IMR-90 (cell line): ENCODE measurements at regions not wholly inside any gene's neighbourhood (a gene's known extent, or its start where the extent isn't known, plus 50 kb on each side); places are given as distances from the start of the nearest gene placed in this dataset.

Experiments used
- ATAC-seq: fragments of 200-7000 bp; cut with Tn5 transposase; 2 replicates; pipeline ENCODE4 v1.9.1; 2020; ENCODE audit warnings: low read depth, mild to moderate bottlenecking, moderate library complexity
- BruUV-seq: library from RNA; stranded (reverse); fragments of 400-500 nt; replicated peaks from 2 replicates; lab custom pipeline; 2021; lab: Mats Ljungman, UMichigan
- CTCF ChIA-PET: fragments of 300-600 bp; formaldehyde crosslinking; extraction: SDS; loops from one replicate; lab custom pipeline; 2021; ENCODE audit warnings: antibody characterized with exemption; lab: Yijun Ruan, JAX
- POLR2A ChIA-PET: fragments of 300-600 bp; sonication (Branson Sonifier 250); formaldehyde crosslinking; loops from one replicate; lab custom pipeline; 2022; ENCODE audit warnings: antibody characterized with exemption; ENCODE audit not compliant: unreplicated experiment; lab: Charles Lee
- DNase-seq: peaks from one replicate; pipeline ENCODE4 v3.0.0; 2013
- H2AFZ ChIP-seq: replicated peaks from 2 replicates; pipeline ENCODE3; 2013; ENCODE audit warnings: low read length, mild to moderate bottlenecking; ENCODE audit not compliant: poor library complexity
- H2AK5ac ChIP-seq: 2 replicates; pipeline ENCODE4 v1.6.1; 2013; ENCODE audit warnings: low read depth, low read length, inconsistent platforms
- H2AK9ac ChIP-seq: replicated peaks from 2 replicates; pipeline ENCODE3; 2013; ENCODE audit warnings: mild to moderate bottlenecking, low read depth, low read length, moderate library complexity; ENCODE audit not compliant: poor library complexity
- H2BK120ac ChIP-seq: 2 replicates; pipeline ENCODE4 v1.6.1; 2013; ENCODE audit warnings: low read depth, low read length, inconsistent platforms
- H2BK15ac ChIP-seq: 3 replicates; pipeline ENCODE4 v1.6.1; 2013; ENCODE audit warnings: low read depth, low read length, inconsistent platforms
- H2BK20ac ChIP-seq: 2 replicates; pipeline ENCODE4 v1.6.1; 2013; ENCODE audit warnings: low read depth, mild to moderate bottlenecking, inconsistent platforms, low read length, moderate library complexity
- H2BK5ac ChIP-seq: 2 replicates; pipeline ENCODE4 v1.6.1; 2013; ENCODE audit warnings: mild to moderate bottlenecking, low read depth, low read length, inconsistent platforms; ENCODE audit not compliant: poor library complexity, severe bottlenecking
- H3K14ac ChIP-seq: replicated peaks from 2 replicates; pipeline ENCODE4 v1.6.1; 2013; ENCODE audit warnings: low read depth, low read length, inconsistent platforms
- H3K18ac ChIP-seq: 2 replicates; pipeline ENCODE4 v1.6.1; 2013; ENCODE audit warnings: low read depth, low read length, control low read depth
- H3K23ac ChIP-seq: 2 replicates; pipeline ENCODE4 v1.6.1; 2013; ENCODE audit warnings: low read depth, low read length, inconsistent platforms
- H3K27ac ChIP-seq: 2 replicates; pipeline ENCODE4 v1.5.1; 2013; ENCODE audit warnings: mild to moderate bottlenecking, control low read depth, low read length; ENCODE audit not compliant: insufficient read depth
- H3K27me3 ChIP-seq: 2 replicates; pipeline ENCODE4 v1.6.1; 2013; ENCODE audit warnings: low read length; ENCODE audit not compliant: control insufficient read depth, insufficient read depth
- H3K36me3 ChIP-seq: 2 replicates; pipeline ENCODE4 v1.6.1; 2013; ENCODE audit warnings: low read length, mixed read lengths; ENCODE audit not compliant: control insufficient read depth, insufficient read depth
- H3K4ac ChIP-seq: 2 replicates; pipeline ENCODE4 v1.6.1; 2013; ENCODE audit warnings: low read depth, low read length, inconsistent platforms
- H3K4me1 ChIP-seq: 2 replicates; pipeline ENCODE4 v1.6.1; 2013; ENCODE audit warnings: low read length, mixed read lengths; ENCODE audit not compliant: control insufficient read depth, insufficient read depth
- H3K4me2 ChIP-seq: 2 replicates; pipeline ENCODE4 v1.6.1; 2013; ENCODE audit warnings: low read depth, mild to moderate bottlenecking, control low read depth, low read length, moderate library complexity
- H3K4me3 ChIP-seq: 2 replicates; pipeline ENCODE4 v1.5.1; 2013; ENCODE audit warnings: low read depth, mild to moderate bottlenecking, control low read depth, low read length, moderate library complexity; ENCODE audit not compliant: insufficient read depth
- H3K56ac ChIP-seq: 2 replicates; pipeline ENCODE4 v1.6.1; 2013; ENCODE audit warnings: low read length, inconsistent platforms; ENCODE audit not compliant: insufficient read depth; ENCODE audit errors: extremely low read depth
- H3K79me1 ChIP-seq, 2 experiments: 2 replicates each; pipeline ENCODE4 v1.6.1; 2013; ENCODE audit warnings: low read length in 2 of 2, inconsistent platforms in 1 of 2, low read depth in 1 of 2
- H3K9ac ChIP-seq: 2 replicates; pipeline ENCODE4 v1.6.1; 2013; ENCODE audit warnings: low read depth, low read length, control low read depth
- H3K9me1 ChIP-seq: 2 replicates; pipeline ENCODE4 v1.6.1; 2013; ENCODE audit warnings: low read length, inconsistent platforms; ENCODE audit not compliant: insufficient read depth
- H3K9me3 ChIP-seq: 2 replicates; pipeline ENCODE4 v1.6.1; 2013; ENCODE audit warnings: low read length; ENCODE audit not compliant: control insufficient read depth, insufficient read depth
- H4K20me1 ChIP-seq: 2 replicates; pipeline ENCODE4 v1.6.1; 2013; ENCODE audit warnings: low read length, inconsistent platforms; ENCODE audit not compliant: insufficient read depth
- H4K5ac ChIP-seq: 2 replicates; pipeline ENCODE4 v1.6.1; 2013; ENCODE audit warnings: mild to moderate bottlenecking, low read depth, low read length, control low read depth
- H4K8ac ChIP-seq, 2 experiments: 2 replicates each; pipeline ENCODE4 v1.6.1; 2013; ENCODE audit warnings: low read depth in 2 of 2, low read length in 2 of 2, control low read depth in 1 of 2, inconsistent platforms in 1 of 2
- H4K91ac ChIP-seq: 2 replicates; pipeline ENCODE4 v1.6.1; 2013; ENCODE audit warnings: low read depth, low read length, inconsistent platforms; ENCODE audit not compliant: insufficient read depth
- BHLHE40 ChIP-seq: fragments of 150-350 bp; IDR thresholded peaks from 2 replicates; pipeline ENCODE4 v1.6.1; 2016; ENCODE audit warnings: mild to moderate bottlenecking, low read depth, low read length
- CEBPB ChIP-seq: IDR thresholded peaks from 2 replicates; pipeline ENCODE4 v1.6.1; 2012; ENCODE audit warnings: low read depth, low read length, improper control_type of control experiment
- CHD1 ChIP-seq: IDR thresholded peaks from 2 replicates; pipeline ENCODE4 v1.6.1; 2012; ENCODE audit warnings: low read depth, low read length, improper control_type of control experiment
- ELK1 ChIP-seq: fragments of 150-350 bp; IDR thresholded peaks from 2 replicates; pipeline ENCODE4 v1.6.1; 2016; ENCODE audit warnings: low read depth, mild to moderate bottlenecking, low read length, moderate library complexity, borderline replicate concordance
- FOS ChIP-seq: fragments of 150-350 bp; IDR thresholded peaks from 2 replicates; pipeline ENCODE4 v1.6.1; 2016; ENCODE audit warnings: low read depth, low read length
- MAFK ChIP-seq: IDR thresholded peaks from 2 replicates; pipeline ENCODE4 v1.6.1; 2012; ENCODE audit warnings: low read depth, low read length, improper control_type of control experiment
- MAZ ChIP-seq: IDR thresholded peaks from 2 replicates; pipeline ENCODE4 v1.6.1; 2012; ENCODE audit warnings: low read depth, mild to moderate bottlenecking, low read length, improper control_type of control experiment, moderate library complexity, borderline replicate concordance
- MXI1 ChIP-seq: IDR thresholded peaks from 2 replicates; pipeline ENCODE4 v1.6.1; 2012; ENCODE audit warnings: low read depth, mild to moderate bottlenecking, low read length, moderate library complexity, borderline replicate concordance
- NFE2L2 ChIP-seq: fragments of 150-350 bp; IDR thresholded peaks from 2 replicates; pipeline ENCODE4 v1.6.1; 2016; ENCODE audit warnings: low read depth, mild to moderate bottlenecking, low read length
- POLR2A ChIP-seq: IDR thresholded peaks from 2 replicates; pipeline ENCODE4 v1.6.1; 2012; ENCODE audit warnings: mild to moderate bottlenecking, low read depth, low read length
- RAD21 ChIP-seq: IDR thresholded peaks from 2 replicates; pipeline ENCODE4 v1.6.1; 2012; ENCODE audit warnings: low read length, improper control_type of control experiment
- RCOR1 ChIP-seq: IDR thresholded peaks from 2 replicates; pipeline ENCODE4 v1.6.1; 2012; ENCODE audit warnings: mild to moderate bottlenecking, low read length, improper control_type of control experiment; ENCODE audit not compliant: insufficient replicate concordance
- RFX5 ChIP-seq: IDR thresholded peaks from 2 replicates; pipeline ENCODE4 v1.8.0; 2012; ENCODE audit warnings: low read depth, mild to moderate bottlenecking, low read length, moderate library complexity
- SMC3 ChIP-seq: fragments of 150-350 bp; IDR thresholded peaks from 2 replicates; pipeline ENCODE4 v1.6.1; 2016; ENCODE audit warnings: low read depth, mild to moderate bottlenecking, antibody characterized with exemption, low read length, moderate library complexity
- USF2 ChIP-seq: fragments of 150-350 bp; IDR thresholded peaks from 2 replicates; pipeline ENCODE4 v1.6.1; 2017; ENCODE audit warnings: mild to moderate bottlenecking, antibody characterized with exemption, low read length, low read depth
- WGBS, 2 experiments: methylation state at CpG; one replicate each; pipeline versions ENCODE4 v1.1.5 to v1.1.7; 2013; ENCODE audit warnings: missing lambda C conversion rate in 2 of 2; ENCODE audit not compliant: insufficient read length in 1 of 2; ENCODE audit errors: extremely low coverage in 2 of 2; 5-methylcytosine and 5-hydroxymethylcytosine counted together
- dilution Hi-C: fragments of 300-500 bp; cut with HindIII; formaldehyde crosslinking; loops from one replicate; pipeline ENCODE4 v1.14.3; 2018; ENCODE audit warnings: low sequenced_read_pairs; ENCODE audit not compliant: unreplicated experiment
- in situ Hi-C: fragments of 300-500 bp; cut with MboI; formaldehyde crosslinking; loops from 3 replicates; pipeline ENCODE4 v1.14.3; 2019; ENCODE audit warnings: low sequenced_read_pairs, inconsistent platforms, mixed read lengths
- intact Hi-C: fragments of 100-400 bp; cut with micrococcal nuclease; formaldehyde crosslinking; loops from 2 replicates; pipeline ENCODE4 v1.10.0; 2022
- TF ChIP-seq, protein P1 (sequence below): conservative IDR thresholded peaks from 2 replicates; pipeline ENCODE4 v1.5.1; 2012; ENCODE audit warnings: mild to moderate bottlenecking, low read depth, low read length, improper control_type of control experiment

DNA sequence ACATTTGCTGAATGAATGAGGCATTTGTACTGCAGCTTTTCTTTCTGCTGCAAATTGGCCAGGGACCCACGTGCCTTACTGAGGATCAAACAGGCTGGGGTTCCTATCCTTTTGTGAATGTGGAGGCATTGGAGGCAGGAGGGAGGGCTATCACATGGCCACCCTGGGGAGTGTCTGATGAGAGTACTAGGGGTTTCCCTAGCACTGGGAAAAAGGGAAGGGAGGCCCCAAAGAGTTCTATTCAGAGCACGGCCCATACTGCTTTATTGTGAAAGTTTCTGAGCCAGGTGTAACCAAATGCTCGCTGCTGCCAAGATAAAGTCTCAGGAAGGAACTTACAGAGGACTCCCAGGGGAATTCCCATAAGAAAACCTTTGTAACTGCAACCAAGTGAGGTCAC, 78.4 kb upstream of the ANO1 start:
- Histone ChIP-seq H2AFZ (no peak overlapping the region), H3K79me1 (peaks cover 0 to 63% of the 10 kb centered on the region in 2 experiments; a peak in 3 of 4 replicates), H3K9me1 (peaks cover 27% of the 10 kb centered on the region), H3K23ac (no peak overlapping the region; the same call in 1 of the 2 replicates), H2BK20ac (peak overlapping the region; percentile 66), H3K9ac (no peak overlapping the region), H3K18ac (no peak overlapping the region), H3K56ac (no peak overlapping the region), H3K4ac (peak overlapping the region; percentile 65), H2AK9ac (no peak overlapping the region), H3K27me3 (no peaks in the 10 kb centered on the region), H3K4me2 (no peak overlapping the region), H3K4me1 (peaks cover 14% of the 10 kb centered on the region), H4K20me1 (no peaks in the 10 kb centered on the region; the same call in 1 of the 2 replicates), H3K36me3 (no peaks in the 10 kb centered on the region), H3K27ac (no peak overlapping the region), H3K14ac (peak overlapping the region; percentile 24; the same call in 1 of the 2 replicates), H4K91ac (peak overlapping the region; percentile 36; the same call in 1 of the 2 replicates), H3K4me3 (no peak overlapping the region), H4K5ac (no peak overlapping the region), H2BK5ac (no peak overlapping the region), H2BK120ac (peak overlapping the region; percentile 20; the same call in 1 of the 2 replicates), H3K9me3 (peaks cover 3% of the 10 kb centered on the region; the same call in 1 of the 2 replicates), H2BK15ac (peak overlapping the region; percentile 21; the same call in 1 of the 3 replicates), H4K8ac (peak overlapping the region in 1 of 2 experiments; percentile 44; a peak in 1 of 4 replicates), H2AK5ac (peak overlapping the region; percentile 48; the same call in 1 of the 2 replicates)
- TF ChIP-seq POLR2A (no peak), USF2 (no peak), SMC3 (no peak), ELK1 (no peak), CEBPB (no peak), RAD21 (no peak), RCOR1 (no peak), MAFK (no peak), MAZ (no peak), BHLHE40 (no peak), RFX5 (no peak), MXI1 (no peak), CHD1 (no peak), FOS (no peak), NFE2L2 (no peak)
- TF ChIP-seq, protein P1, sequence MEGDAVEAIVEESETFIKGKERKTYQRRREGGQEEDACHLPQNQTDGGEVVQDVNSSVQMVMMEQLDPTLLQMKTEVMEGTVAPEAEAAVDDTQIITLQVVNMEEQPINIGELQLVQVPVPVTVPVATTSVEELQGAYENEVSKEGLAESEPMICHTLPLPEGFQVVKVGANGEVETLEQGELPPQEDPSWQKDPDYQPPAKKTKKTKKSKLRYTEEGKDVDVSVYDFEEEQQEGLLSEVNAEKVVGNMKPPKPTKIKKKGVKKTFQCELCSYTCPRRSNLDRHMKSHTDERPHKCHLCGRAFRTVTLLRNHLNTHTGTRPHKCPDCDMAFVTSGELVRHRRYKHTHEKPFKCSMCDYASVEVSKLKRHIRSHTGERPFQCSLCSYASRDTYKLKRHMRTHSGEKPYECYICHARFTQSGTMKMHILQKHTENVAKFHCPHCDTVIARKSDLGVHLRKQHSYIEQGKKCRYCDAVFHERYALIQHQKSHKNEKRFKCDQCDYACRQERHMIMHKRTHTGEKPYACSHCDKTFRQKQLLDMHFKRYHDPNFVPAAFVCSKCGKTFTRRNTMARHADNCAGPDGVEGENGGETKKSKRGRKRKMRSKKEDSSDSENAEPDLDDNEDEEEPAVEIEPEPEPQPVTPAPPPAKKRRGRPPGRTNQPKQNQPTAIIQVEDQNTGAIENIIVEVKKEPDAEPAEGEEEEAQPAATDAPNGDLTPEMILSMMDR, result no peak
- dilution Hi-C loops, result no loop called here
- 94% methylated on average over 2 of the region's 3 CpGs; no CpG with 5 or more reads in 1 of the 2 experiments for WGBS, 2 experiments
- ChIA-PET CTCF (no interaction called here), POLR2A (no interaction called here)
- ATAC-seq (no peak), DNase-seq (no peak)
- in situ Hi-C loops, result no loop called here
- BruUV-seq, result no TSS peak
- intact Hi-C loops, result no loop called here
